ENCODE measurements at regions not wholly inside any gene's neighbourhood (a gene's known extent, or its start where the extent isn't known, plus 50 kb on each side); places are given as distances from the start of the nearest gene placed in this dataset.

GRCh38 chr6:142561511-142562265 lies 259.9 kb downstream of the ADGRG6 start:
- DNase-seq = no peak

DNA sequence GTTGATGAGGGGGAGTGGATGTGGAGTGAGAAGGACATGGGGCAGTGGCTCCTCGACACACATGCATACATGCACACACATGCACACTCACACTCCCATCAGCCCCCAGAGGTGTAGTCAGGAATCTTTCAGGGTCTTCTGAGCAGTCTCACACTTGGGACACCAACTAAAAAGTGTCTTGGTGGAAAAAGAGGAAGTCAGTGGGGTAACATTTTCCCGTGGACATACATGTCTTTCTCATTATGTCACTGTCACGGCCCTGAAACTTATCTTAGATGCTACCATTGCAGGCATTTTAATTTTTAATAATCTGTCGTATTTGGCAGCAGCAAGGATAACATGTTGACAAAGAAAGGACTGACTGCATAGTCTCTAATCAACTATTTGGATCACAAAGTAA lies 261.1 kb downstream of the ADGRG6 start:
- DNase-seq = no peak

- DNase-seq = peak; percentile 74
Observed at GRCh38 chr6:142566628-142567396, 265.0 kb downstream of the ADGRG6 start.

DNA sequence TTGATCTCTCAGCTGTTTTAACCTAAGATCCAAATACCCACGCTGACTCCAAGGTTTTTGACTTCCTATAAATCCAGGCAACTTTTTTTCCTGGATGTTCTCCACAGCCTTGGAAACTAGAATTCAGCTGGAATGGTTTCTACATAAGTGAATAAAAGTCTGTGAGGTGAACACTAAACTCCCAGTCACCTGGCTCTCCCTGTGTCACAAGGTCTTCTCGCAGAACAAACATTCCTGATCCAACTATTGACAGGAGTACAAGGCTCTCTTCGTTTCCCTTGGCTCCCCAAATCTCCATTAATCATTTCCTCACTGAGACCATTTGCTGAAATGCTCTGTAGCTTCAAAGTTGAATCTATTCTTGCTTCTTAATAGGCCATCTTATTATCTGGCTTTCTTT lies 265.7 kb downstream of the ADGRG6 start:
- DNase-seq = no peak

DNA sequence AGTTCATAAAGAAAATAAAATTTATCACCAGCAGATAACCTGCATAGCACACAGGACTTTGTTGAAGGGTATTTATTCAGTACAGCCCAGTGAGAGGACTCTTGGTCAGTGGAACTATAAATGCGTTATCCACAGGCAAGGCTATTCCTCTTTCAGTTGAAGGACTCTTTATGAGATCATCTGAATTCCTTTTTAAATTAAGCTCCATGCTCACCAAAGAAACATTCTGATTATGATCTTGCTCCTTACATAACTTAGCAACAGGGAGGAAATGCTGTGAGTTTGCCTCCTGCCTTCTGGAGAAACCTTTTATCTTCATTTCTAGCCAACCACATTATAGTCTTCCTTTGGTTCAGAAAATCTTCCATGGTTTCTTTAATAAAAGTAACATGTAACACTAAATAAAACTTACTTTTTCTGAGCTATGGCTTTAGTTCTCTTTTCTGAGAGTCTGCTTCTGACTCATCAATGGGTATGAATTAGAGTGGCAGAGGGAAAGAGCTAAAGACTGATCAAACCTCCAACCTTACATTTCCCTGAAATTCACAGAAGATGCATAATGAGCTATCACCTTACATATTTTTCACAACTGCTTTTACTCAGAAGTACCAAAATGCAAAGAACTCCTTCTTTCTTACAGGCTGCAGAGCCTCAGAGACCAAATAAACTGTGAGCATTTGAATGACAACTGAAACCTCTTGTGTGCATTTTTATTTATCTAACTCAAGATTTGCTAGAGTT lies 267.2 kb downstream of the ADGRG6 start:
- no peak for DNase-seq

GRCh38 chr6:142569676-142570075 lies 267.9 kb downstream of the ADGRG6 start:
- DNase-seq = no peak

- DNase-seq = peak; percentile 28
Observed at GRCh38 chr6:142570221-142570671, 268.4 kb downstream of the ADGRG6 start.

- no peak for DNase-seq
Observed at GRCh38 chr6:142592876-142593275, 291.1 kb downstream of the ADGRG6 start.

DNA sequence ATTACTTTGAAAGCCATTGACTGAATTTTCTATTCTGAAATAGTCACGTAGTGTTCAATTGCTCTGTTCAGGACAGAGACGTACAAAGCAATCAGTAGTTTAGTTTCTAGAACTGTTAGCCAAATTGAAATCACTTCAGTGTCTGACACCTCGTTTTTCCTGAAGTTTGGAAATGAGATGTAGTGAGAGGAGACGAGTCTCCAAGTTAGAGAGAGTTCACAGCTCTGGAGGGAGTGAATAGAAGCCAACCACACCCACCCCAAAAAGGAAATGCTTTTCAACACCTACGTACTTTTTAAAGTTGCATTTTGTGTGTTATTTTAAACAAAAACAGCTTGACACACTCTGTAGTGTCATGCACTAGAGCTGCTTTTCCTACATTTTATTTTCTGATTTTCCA lies 296.0 kb downstream of the ADGRG6 start:
- DNase-seq = no peak

DNA sequence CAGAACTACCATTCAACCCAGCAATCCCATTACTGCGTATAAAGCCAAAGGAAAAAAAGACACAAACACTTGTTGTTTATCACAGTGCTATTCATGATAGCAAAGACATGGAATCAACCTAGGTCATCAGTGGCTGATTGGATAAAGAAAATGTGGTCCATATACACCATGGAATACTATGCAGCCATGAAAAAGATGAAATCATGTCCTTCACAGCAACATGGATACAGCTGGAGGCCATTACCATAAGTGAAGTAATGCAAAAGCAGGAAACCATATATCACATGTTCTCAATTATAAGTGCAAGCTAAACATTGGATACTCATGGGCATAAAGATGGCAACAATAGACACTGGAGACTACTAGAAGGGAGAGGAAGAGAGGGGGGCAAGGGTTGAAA lies 299.6 kb downstream of the ADGRG6 start:
- DNase-seq = no peak

DNA sequence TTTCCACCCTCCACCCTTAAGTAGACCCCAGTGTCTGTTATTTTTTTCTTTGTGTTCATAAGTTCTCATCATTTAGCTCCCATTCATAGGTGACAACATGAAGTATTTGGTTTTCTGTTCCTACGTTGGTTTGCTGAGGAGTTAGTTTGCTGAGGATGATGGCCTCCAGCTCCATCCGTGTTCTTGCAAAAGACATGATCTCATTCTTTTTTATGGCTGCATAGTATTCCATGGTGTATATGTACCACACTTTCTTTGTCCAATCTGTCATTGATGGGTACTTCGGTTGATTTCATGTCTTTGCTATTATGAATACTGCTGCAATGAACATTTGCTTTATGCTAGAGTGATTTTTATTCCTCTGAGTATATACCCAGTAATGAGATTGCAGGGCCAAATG lies 301.2 kb downstream of the ADGRG6 start:
- DNase-seq = no peak

DNA sequence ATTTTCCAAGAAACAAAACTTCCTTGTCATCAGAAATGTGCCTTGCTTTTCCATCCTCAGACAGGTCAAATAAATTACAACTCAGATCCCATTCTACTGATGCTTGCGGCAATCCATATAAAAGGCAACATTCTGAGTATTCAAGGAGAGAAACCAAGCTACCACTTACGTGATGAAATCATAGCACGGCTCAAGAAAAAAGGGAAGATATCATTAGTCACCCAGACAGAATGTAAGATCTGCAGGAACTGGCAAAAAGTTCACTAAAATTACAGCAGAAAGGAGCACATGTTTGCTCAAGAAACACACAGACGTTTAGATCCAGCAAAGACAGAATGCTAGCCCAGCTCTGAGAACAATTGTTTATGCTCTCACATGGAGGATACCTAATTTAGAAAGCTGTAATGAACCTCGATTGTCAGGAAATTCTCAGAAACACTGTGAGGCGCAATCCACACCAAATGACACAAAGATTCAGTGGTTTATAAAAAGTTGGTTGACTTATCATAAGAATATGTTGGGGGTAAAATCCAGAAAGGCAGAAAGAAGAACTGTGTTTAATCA lies 304.2 kb downstream of the ADGRG6 start:
- DNase-seq = no peak

DNA sequence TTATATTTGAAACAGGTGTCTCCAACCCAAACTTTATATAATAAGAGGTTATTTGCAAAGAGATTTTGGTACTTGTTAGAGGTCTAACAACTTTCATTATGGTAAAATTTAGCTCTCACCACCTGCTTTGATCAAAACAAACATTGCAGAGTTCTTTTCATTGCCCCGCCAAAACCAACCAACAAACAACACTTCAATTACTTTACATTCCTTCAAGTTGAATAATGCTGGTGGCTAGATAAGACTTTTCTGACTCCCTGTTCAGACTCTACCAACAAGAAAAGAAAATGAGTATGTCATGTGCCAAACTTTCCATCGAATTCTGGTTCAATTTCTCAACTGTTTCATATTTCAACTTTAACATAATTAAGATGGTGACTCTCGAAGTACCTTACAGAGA lies 311.1 kb downstream of the ADGRG6 start:
- no peak for DNase-seq

GRCh38 chr6:142613981-142614380 lies 312.2 kb downstream of the ADGRG6 start:
- DNase-seq = no peak

- DNase-seq = no peak
Observed at GRCh38 chr6:142617158-142617557, 315.4 kb downstream of the ADGRG6 start.

DNA sequence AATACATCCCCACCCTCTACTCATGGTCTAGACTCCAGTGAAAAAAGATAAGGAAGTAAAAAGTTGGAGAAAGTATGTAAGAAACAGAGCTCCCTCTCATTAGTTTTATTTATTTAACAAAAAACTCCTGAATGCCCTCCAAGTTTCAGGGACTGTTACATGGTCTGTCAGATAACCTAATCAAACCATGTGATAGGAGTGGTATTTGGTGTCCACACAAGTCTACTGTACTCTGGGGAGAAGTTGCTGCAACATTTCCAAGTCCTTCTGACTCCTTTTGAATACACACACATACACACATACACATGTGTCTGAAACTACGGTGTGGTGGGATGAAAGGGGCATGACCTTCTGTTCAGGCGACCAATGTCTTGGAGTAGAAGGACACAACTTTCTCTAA lies 320.0 kb downstream of the ADGRG6 start:
- no peak for DNase-seq

- DNase-seq = no peak
Observed at GRCh38 chr6:142624978-142625715, 319.8 kb downstream of the HIVEP2 start.

DNA sequence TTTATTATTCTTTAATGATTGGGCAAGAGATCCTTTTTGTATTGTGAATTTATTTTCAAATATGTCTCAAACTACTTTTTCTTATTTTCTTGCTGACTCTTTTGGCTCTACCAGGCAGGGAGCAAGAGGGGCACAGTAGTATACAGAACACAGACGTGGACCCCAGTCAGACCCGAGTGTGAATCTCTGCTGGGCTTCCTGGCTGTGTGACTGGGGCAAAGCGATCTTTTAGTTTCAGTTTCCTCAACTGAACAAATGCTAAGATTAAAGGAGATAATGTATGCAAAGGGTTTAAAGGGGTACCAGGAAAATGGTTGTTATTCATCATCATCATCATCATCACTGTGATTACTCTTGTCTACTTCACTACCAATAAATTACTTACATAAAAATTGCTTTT lies 317.5 kb downstream of the HIVEP2 start:
- DNase-seq = peak; percentile 4

DNA sequence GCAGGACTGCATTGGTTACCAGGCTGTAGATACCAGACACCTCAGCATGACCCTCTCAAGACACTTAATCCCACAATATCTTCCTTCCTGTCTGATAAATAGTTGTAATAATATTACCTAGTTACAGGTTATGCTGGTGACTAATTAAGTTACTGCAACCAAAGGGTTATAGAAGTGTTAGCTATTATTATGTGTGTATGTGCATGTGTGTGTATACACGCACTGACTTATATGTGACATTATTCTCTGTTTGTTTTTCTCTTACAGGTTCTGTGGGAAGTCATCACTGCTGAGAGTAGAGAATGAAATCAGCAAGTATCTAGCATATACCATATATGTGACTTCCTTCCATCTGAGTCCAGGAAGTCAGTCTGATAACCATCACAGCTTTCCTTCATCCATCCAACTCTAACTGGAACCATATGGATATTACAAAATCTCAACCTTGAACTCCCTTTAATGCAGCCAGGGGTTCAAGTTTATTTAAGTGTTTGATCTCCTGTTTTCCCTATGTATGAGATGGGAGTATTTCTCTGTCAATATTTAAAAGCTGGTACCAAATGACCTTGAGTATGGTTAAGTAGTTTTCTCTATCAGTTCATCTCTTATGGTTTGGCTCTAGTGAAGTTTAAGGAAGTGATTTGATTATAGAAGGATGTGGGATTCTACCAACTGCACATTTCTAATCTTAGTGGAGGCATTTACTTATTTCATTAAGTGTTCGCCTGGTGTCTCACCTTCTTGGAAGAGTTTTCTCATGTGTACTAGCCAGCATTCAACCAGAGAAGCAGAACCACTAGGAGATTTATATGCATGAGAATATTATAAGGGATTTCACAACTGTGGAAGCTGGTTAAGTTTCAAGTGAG lies 313.2 kb downstream of the HIVEP2 start:
- no peak for DNase-seq

- DNase-seq = no peak
Observed at GRCh38 chr6:142633317-142633716, 311.7 kb downstream of the HIVEP2 start.

DNA sequence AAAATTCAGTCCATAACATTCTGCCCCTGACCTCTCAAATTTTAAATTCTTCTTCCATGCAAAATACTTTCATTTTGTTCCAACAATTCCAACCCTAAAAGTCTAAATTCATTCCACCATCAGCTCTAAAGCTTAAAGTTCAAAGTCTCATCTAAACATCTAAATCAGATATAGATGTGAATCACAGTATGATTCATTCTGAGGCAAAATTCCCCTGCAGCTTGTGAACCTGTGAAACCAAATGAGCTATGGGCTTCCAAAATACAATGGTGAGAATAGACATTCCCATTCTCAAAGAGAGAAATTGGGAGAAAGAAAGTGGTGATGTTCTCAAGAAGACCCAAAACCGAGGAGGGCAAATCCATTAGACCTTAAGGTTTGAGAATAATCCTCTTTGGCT lies 309.8 kb downstream of the HIVEP2 start:
- DNase-seq = no peak

All from dermis blood vessel endothelial cell (primary cell).